GM19240 (cell line): ENCODE measurements at regions not wholly inside any gene's neighbourhood (a gene's known extent, or its start where the extent isn't known, plus 50 kb on each side); places are given as distances from the start of the nearest gene placed in this dataset.
"Not testable (repeated sequence)": the region's sequence is repeated elsewhere in the genome, so short reads cannot be mapped to it uniquely, and the experiment has no call there.

ENCODE experiments used
- DNase-seq: peaks from one replicate; pipeline ENCODE4 v3.0.0; 2011; ENCODE audit warnings: low spot score; ENCODE audit not compliant: insufficient read length

DNA sequence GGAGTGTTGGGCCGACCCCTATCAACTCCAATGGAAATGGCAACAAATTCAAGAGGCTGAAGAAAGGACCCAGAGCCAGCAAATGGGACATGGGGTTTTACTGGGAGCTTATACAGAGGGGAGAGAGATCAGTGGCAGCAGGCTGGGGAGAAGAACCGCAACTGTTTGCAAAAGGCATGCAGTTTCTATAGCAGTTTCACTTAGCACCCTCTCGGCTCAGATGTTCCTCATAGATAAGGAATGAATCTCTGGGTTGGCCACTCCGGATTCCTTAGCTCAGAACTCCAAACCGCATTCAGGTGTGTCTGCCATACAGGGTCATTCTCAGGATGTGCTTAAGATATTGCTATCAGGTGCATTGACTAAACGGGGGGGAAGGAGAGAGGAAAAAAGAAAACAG, 71.1 kb upstream of the RPL38 start:
- DNase-seq: no peak

DNA sequence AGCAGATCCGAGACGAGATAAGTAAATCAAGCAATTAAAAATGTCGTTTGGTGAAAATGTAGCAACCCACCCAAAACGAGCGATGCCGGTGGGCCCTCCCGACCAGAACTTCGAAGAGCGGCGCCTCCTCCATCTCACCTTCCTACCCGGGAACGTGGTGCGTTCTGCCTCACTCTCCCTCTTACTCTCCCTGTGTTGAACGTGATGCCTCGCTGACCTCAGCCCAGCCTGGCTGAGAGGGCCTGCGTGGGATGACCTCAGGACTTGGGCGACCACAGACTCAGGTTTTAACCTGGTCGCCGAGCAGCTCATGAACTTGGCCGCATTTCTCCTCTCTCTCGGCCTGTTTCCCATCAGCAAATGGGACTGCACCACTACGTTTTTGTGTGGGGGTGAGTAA, 69.7 kb upstream of the RPL38 start:
- DNase-seq: no peak

DNA sequence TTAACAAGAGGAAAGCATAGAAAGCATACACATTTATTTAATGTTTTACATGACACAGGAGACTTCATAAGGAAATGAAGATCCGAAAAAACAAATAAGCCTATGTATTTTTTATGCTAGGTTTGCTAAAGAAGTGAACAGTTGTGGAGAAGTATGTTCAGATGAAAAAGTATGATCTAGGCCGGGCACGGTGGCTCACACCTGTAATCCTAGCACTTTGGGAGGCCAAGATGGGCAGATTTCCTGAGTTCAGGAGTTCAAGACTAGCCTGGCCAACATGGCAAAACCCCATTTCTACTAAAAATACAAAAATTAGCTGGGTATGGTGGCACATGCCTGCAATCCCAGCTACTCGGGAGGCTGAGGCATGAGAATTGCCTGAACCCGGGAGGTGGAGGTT, 69.2 kb upstream of the RPL38 start:
- not testable (repeated sequence) for DNase-seq

DNA sequence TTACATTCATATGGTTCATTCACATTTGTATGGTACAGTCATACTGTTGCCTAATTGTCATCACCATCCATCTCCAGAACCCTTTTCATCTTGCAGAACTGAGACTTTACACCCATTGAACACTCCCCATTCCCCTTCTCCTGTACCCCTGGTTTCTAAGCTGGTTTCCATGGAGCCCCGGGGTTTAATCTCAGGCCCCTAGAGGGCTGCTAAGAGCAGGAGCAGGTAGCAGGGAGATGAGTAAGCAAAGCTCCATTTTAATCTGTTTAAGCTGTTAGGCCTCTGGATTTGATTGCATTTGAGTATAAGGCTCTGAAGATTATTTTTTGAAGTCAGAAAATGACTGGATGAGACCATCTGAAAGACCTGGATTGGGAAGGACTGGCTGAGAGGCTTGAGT, 68.5 kb upstream of the RPL38 start:
- no peak for DNase-seq

DNA sequence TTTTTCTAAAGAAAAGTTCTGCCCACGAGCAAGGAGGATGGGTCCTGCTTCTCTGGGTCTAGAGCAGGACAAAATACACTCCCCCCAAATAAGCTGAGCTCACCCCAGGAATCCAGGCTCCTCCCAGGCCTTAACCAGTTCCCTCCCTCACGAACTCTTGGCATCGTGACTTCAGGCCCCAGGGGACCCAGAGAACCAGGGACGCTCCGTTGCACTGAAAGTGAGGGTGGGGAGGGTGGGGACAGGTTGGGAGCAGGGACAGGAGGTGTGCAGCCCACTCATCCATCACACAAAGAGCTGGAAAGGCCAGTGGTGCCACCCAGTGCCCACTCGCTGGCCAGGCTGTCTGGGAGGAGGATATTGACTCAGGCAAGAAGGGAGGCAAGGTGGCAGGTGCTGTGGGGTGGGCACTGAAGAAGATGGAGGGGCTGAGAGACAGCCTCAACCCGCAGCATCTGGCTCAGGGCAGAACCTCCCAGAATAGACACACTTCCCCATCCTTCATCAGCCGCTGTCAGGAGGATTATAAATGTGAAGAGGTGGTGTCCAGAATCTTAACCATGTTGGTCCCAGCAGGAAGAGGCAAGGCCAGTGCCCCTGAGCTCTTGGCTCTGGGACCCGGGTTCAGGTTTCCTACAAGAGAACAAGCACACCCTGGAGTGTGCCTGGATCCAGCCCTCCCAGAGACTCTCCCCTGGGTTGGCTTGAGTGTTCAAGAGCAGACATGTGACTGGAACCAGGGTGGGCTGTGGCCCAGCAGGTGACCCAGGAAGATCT, 67.9 kb upstream of the RPL38 start:
- no peak for DNase-seq

DNA sequence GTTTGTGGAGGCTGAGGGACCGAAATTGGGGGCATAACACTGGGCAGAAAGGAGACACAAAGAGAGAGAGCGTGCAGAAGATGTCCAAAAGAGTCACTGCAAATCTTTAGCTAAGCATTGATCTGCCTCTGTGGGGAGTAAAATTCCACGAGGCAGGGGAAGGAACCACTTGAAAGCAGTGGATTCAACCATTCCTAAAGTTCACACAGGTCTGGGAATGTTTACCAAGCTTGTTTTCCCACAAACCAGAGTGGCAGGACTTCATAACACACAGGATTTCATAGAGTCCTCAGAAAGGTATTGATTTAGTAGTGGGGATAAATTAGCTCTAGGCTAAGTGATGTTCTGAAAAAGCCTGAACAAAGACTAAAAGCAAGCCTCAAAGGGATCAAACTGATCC, 66.1 kb upstream of the RPL38 start:
- no peak for DNase-seq

DNA sequence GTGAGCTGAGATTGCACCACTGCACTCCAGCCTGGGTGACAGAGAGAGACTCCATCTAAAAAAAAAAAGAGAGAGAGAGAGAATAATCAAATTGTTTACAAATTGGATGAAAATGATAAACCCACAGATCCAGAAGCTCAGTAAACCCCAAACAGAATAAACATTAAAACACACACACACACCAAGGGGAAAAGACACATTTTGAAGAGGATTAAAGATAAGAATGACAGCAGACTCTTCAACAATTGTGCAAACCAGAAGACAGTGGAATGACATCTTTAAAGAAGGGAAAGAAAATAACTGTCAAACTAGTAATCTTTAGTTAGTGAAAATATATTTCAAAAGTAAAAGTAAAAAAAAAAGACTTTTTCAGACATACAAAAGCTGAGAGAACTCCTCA, 64.4 kb upstream of the RPL38 start:
- DNase-seq: no peak

DNA sequence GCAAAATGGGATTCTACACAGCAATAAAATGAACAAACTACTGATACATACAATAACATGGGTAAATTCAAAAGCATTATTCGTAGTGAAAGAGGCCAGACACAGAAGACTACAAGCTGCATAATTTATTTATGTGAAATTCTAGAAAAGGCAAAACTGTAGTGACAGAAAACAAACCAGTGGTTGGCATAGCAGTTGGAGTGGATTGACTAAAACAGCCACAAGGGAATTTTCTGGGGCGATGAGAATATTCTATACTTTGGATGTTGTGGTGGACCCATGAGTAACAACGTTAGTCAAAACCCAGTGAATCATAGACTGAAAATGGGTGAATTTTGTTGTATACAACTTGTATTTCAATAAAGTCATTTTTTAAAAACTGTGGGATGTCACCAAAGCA, 63.2 kb upstream of the RPL38 start:
- DNase-seq: no peak

DNA sequence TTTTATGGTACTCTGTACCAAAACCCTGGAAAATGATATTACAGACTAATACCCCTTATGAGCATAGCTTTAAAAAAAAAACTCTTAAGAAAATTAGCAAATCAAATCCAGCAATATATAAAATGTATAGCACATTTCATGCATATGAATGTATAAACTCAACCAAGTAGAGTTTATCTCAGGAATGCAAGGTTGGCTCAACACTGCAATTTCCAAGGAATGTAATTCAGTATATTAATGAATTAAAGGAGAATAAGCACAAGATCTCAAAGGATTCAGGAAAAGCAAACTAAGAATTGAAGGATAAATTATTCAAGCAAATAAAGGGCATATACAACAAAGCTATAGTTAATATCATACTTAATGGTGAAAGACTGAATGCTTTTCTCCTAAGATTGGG, 61.9 kb upstream of the RPL38 start:
- DNase-seq: no peak

DNA sequence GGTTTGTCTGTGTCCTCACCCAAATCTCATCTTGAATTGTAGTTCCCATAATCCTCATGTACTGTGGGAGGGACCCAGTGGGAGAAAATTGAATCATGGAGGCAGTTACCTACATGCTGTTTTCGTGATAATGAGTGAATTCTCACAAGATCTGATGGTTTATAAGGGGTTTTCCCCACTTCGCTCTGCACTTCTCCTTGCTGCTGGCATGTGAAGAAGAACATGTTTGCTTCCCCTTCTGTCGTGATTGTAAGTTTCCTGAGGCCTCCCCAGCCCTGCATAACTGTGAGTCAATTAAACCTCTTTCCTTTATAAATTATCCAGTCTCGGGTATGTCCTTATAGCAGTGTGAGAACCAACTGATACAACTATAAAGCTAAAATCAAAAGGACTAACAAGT, 60.2 kb upstream of the RPL38 start:
- DNase-seq: not testable (repeated sequence)

DNA sequence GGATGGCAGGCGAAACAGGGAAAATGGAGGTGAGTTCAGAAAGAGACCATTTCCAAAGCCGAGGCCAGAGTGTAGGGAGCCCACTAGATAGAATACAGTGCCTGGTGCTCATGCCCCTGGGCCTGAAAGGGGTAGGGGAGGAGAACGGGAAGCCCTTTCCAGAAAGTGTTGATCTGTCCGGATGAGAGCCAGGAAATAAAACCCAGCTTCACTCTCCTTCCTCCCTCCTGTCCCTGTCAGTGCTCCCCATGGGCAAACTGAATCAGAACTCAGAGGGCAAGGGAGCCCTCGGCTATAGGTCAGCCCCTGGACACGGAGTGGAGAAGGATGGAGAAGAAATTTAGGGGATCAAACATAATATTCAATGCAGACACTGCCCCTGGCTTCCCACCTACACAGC, 57.7 kb upstream of the RPL38 start:
- DNase-seq: no peak

DNA sequence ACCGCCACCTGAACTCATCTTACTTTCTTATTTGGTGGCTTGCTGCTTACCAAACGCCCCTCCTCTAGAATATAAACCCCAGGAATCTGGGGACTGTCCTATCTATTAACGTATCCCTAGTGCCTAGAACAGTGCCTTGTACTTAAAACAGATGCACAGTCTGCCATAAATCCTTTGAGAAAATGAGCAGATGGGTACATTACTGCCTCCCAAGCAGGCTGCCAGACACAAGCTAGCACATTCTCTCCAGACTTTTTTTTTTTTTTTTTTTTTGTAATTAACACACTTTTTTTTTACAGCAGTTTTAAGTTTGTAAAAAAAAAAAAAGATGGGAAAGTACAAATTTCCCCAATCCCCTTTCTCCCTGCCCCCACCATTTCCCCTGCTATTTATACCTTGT, 57.3 kb upstream of the RPL38 start:
- no peak for DNase-seq

DNA sequence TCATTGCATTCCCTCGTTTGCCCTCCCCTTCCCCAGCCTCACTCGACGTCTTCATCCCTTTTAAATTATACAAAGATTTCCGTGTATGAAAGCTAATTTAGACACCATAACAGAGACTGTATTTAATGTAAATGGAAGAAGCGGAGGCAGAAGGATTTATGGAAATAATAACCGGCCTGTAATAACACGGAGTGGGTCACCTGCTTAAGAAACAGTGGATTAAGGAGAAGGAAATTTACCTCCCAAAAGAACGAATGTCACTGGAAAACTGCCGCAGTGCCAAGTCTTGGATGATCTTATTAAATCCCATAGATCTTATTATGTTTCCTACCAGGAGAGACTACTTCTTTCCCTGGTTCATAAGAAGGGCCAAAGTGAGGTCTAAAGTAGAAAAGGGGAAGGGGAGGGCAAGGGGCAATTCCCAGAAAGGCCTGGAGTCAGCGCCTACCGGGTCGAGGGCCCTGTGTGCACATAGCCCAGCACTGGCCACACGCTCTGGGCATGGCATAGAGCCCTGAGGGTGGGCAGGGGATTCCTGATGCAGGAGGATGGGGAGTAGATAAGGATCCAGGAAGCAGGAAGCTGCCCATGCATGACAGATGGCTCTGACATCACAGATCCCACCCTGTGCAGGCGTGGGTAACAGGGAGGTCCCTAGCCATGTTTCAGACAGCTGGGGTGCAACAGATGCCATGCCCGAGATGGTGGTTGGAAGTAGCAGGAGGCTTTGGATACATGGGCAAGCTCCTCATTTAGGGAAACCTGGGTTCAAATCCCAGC, 56.2 kb upstream of the RPL38 start:
- no peak for DNase-seq

DNA sequence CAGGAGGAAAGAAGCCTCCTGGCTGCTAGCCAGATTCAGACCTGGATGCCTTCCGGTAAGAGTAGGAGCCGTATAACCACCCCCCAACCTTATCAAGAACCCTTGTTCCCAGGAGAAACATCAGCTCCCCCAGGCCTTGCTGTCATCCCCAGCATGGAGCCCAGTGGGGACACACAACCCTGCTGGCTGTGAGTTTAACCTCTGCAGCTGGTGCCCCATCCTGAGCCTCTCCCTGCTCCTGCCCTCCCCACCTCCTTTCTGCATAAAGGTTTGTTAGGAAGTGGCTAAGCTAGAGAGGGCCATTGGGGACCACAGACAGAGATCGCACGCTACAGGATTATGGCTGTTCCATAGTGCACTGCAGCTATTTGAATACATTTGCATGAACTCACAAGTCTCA, 55.5 kb upstream of the RPL38 start:
- no peak for DNase-seq

DNA sequence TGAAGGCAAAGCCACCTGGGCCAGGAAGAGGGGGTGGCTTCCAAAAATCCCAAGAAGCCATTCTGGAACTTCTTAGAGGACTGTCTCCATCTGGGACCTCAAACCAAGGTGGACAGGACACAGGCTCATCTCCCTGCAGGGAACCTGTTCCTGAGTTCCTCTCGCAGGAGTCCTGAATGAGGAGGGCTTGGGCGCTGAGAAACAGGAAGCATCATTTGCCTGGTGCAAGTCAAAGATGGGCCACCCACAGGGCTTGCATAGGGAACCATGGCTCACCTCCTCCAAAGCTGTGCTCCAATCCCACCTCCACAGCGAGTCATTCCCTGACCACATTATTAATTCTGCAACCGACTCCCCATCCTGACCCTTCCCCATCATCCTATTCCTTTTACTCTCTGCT, 55.0 kb upstream of the RPL38 start:
- no peak for DNase-seq

DNA sequence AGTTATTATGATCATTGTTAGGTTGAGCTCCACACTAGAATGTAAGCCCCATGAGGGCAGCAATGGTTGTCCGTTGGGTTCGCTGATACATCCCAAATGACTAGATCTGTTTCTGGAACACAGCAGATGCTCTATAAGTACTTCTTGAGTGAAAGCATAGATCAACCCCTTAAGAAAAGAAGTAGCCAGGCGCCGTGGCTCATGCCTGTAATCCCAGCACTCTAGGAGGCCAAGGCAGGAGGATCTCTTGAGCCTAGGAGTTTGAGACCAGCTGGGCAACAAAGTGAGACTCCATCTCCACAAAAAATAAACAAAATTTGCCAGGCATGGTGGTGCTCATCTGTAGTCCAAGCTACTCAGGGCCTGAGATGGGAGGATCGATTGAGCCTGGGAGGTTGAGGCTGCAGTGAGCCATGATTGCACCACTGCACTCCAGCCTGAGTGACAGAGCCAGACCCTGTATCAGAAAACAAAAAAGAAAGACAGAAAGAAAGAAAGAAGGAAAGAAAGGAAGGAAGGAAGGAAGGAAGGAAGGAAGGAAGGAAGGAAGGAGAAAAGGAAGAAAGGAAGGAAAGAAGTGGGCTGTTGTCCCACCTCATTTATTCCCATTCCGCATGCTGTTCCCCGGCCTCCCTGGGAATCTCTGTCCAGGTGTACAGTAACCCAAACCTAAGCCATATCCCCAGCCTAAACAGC, 54.4 kb upstream of the RPL38 start:
- DNase-seq: no peak

DNA sequence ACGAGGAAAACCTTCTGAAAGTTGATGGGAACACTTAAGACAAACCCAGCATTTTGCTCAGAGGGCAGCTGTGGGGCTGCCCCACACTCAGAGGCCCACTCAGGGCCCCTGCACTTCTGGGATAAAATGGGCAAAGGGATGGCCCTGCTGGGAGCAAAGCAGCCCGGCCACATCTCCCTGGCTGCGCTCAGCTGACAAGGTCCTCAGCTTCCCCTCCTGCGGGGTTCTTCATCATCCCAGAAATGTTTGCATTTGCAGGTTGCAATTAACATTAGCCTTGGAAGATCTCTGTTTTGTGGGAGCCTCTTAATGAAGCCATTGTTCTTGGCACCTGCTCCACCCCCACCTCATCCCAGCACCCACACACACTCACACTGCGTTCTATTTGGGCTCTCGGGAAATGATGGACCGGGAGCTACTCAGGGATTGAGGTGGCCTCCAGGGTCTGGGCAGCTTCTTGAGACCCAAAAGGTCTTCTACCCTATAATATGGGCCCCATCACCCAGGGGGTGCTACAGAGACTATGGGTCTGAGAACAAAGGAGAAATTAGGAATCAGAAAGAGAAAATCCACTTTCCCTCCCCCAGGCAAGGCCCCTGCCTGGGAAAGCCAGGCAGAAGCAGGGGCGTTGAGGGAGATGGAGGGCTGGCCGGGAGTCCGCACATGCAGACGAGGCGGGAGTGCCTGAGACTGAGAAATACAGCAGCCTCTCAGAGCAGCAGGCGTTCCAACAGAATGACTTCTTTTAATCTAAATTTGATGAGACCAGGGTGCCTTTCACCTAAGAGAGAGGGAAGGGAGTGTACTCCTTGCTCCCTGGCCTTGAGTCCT, 53.7 kb upstream of the RPL38 start:
- DNase-seq: no peak

DNA sequence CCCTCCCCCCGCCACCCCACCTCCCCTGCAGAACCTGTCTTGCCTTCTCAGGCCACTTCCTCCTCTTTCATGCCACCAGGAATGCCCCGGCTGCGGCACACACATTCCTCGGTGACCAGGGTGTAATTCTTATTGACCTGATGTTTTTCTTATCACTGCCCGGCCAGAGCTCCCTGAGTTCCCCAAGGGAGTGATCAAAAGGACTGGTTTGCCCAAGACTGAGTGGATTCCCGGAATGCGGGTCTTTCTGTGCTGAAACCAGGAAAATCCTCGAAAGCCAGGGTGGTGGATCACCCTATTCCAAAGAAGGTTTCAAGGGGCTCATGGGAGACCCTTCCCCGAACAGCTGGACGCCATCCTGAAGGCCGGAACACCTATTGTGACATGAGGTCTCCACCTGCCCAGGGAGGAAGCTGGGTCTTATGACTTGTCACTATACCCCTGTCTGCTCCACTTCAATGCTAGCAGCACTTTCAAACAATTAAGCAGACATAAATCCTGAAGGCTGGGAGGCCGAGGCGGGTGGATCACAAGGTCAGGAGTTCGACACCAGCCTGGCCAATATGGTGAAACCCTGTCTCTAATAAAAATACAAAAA, 53.0 kb upstream of the RPL38 start:
- no peak for DNase-seq

DNA sequence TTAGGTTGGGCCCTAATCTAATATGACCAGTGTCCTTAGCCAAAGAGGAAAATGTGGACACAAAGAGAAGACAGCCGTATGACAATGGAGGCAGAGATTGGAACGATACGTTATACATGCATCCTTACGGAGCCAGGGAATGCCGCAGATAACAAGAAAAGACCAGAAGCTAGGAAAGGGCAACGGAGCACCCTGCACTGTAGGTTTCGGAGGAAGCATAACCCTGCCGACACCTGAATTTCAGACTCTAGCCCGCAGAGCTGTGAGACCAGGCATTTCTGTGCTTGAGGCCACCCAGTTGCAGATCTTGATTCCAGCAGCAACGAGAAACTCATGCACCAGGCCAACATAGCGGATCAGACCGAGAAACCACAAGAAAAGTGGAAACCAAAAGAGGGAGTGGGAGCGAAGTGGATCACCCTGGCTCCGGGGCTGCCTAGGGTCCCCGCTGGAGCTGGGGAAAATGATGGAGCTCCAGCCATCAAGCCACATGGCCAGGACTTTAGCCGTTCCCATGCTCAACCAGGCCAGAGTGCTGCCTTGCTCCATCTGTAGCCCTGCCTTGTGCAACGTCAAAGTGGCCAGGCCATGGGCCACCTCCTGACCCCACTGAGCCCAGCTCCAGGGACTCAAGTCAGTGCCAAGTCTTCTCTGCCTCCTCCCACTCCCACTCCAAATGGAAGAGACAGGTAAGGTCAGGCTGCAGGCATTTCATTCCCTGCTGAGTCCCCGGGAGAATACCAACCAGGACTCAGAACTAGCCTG, 51.7 kb upstream of the RPL38 start:
- DNase-seq: no peak
